GM18907 (cell line): ENCODE measurements at regions not wholly inside any gene's neighbourhood (a gene's known extent, or its start where the extent isn't known, plus 50 kb on each side); places are given as distances from the start of the nearest gene placed in this dataset.
"Not testable (repeated sequence)": the region's sequence is repeated elsewhere in the genome, so short reads cannot be mapped to it uniquely, and the experiment has no call there.

Experiments used
- ATAC-seq: cut with Tn5 transposase; IDR thresholded peaks from one replicate; pipeline ENCODE4 v1.9.1; 2021; ENCODE audit warnings: mild to moderate bottlenecking, moderate library complexity; ENCODE audit not compliant: unreplicated experiment

- ATAC-seq: no peak
These were observed 132.3 kb downstream of the CSNK2A3 start for GRCh38 chr11:11220786-11221185.

DNA sequence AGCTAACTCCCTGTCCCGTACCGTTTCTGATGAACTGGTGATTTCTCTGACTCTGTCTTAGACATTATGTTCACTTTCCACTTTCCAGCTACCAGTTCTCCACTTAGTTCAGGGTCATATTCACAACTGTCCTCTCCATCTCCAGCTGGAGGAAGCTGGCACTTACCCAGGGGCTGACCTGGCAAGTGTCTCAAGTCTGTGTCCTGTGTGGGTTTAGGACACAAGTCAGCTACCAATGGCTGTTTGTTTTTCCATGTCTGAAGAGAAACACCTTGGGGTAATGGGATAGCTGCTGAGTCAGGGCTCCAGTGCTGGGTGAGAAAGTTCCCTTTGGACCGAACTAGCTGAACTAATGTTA is 134.4 kb downstream of the CSNK2A3 start:
- ATAC-seq: no peak

DNA sequence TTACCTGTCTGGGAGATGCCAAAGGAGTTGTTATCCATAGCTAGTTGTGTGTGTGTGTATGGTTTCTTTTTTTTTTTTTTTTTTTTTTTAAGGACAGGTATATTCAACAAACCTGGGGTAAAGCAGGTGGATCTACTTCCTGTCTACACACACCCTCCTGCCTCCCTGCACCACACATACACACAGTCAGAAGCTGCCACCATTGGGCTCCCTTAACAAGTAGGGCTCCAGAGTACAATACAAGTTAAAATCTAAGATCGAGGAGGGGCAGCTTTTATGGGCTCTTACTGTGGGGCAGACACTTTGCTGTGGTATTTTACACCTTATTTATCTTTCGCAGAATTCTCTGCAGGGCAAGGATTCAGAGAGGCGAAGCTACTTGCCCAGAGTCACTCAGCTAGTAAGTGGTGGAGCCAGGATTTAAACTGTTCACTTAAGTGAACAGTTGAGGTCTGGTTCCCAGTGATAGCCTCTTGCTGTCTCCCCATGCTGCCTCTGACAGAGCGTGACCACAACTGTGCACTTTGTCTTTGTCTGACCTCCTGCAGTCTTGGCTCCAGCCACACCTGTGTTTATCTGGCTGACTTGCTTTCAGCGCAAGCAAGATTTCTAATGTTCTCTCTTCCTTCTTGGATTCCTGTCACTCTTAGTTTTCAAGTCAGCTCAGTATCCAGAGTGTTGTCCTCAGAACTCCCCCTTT is 135.0 kb downstream of the CSNK2A3 start:
- ATAC-seq: no peak

- ATAC-seq: no peak
These were observed 135.6 kb downstream of the CSNK2A3 start for GRCh38 chr11:11217289-11217928.

- no peak for ATAC-seq
These were observed 137.1 kb downstream of the CSNK2A3 start for GRCh38 chr11:11215944-11216343.

GRCh38 chr11:11215058-11215815 is 137.8 kb downstream of the CSNK2A3 start:
- no peak for ATAC-seq

- no peak for ATAC-seq
These were observed 139.9 kb downstream of the CSNK2A3 start for GRCh38 chr11:11213117-11213516.

DNA sequence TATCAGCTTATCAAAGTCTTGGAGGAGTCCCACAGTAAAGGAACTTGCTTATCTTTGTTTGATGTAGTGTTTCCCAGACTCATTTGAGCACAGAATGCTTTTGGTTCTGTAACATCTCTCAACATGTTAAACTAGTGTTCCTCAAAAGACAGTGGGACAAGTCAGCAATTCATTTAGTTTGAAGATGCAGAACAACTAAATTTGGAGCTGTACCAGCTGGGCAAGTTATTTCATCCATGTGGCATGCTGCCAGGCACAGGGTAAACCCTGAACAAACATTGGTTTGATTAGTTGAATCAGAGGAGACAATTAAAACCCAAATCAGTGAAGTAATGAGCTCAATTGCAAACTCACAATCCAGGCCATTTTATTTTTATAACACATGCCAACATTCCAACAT is 141.2 kb downstream of the CSNK2A3 start:
- ATAC-seq: no peak

DNA sequence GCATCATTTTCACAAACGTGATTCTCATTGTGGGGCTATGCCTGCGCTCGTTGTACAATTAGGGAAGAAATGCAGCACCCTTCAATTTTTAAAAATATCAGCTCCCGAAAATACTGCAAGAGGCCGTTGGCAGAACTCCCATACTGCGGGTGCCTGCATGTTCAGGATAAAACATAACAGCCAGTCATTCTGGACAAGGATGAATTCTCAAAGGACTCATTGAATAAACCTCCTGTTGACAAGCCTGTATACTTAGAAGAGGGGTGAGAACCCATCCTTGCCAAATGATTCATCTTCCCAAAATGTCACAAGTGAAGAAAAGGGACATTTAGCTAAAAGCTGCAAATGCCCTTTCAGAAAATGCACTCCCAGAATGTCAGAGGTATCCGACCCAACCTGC is 141.9 kb downstream of the CSNK2A3 start:
- no peak for ATAC-seq

GRCh38 chr11:11210446-11210845 is 142.6 kb downstream of the CSNK2A3 start:
- no peak for ATAC-seq

GRCh38 chr11:11209967-11210366 is 143.1 kb downstream of the CSNK2A3 start:
- ATAC-seq: no peak

GRCh38 chr11:11208994-11209393 is 144.1 kb downstream of the CSNK2A3 start:
- ATAC-seq: no peak

DNA sequence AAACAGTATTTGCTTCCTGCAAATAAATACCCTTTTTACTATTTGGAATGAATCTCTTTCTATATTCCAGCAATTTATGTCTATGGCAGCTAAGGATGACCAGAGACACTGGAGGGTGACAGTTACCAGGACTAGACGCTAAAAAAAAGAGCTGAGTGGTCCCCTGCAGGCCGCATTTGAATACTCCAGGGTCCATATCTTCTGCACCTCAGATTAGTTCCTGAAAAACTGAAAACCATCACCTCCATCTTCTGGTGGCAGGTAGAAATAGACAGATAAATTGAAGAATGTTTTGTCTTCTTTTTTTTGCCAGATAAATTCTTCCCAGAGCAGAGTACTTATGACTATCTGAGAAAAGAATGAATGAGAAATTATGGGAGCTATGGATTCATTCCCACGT is 145.6 kb downstream of the CSNK2A3 start:
- no peak for ATAC-seq

GRCh38 chr11:11206484-11206883 is 146.6 kb downstream of the CSNK2A3 start:
- no peak for ATAC-seq

- ATAC-seq: no peak
These were observed 150.2 kb downstream of the CSNK2A3 start for GRCh38 chr11:11202885-11203284.

DNA sequence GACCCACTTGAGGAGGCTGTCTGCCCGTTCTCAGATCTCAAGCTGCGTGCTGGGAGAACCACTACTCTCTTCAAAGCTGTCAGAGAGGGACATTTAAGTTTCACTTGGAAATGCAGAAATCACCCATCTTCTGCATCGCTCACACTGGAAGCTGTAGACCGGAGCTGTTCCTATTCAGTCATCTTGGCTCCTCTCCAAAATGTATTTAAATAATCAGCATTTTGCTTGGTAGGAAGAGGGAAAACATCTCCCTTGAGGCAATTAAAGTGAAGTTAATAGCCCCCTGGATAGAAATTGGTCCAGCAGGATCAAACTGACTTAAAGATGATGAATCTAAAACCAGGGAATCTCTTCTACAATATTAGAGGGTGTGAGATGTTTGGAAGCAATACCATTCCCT is 151.7 kb downstream of the CSNK2A3 start:
- ATAC-seq: not testable (repeated sequence)

- ATAC-seq: no peak
These were observed 160.5 kb downstream of the CSNK2A3 start for GRCh38 chr11:11192541-11192940.

GRCh38 chr11:11189506-11189905 is 163.5 kb downstream of the CSNK2A3 start:
- ATAC-seq: no peak

- ATAC-seq: no peak
These were observed 166.8 kb downstream of the CSNK2A3 start for GRCh38 chr11:11186249-11186648.

- ATAC-seq: no peak
These were observed 170.8 kb downstream of the CSNK2A3 start for GRCh38 chr11:11182261-11182660.

DNA sequence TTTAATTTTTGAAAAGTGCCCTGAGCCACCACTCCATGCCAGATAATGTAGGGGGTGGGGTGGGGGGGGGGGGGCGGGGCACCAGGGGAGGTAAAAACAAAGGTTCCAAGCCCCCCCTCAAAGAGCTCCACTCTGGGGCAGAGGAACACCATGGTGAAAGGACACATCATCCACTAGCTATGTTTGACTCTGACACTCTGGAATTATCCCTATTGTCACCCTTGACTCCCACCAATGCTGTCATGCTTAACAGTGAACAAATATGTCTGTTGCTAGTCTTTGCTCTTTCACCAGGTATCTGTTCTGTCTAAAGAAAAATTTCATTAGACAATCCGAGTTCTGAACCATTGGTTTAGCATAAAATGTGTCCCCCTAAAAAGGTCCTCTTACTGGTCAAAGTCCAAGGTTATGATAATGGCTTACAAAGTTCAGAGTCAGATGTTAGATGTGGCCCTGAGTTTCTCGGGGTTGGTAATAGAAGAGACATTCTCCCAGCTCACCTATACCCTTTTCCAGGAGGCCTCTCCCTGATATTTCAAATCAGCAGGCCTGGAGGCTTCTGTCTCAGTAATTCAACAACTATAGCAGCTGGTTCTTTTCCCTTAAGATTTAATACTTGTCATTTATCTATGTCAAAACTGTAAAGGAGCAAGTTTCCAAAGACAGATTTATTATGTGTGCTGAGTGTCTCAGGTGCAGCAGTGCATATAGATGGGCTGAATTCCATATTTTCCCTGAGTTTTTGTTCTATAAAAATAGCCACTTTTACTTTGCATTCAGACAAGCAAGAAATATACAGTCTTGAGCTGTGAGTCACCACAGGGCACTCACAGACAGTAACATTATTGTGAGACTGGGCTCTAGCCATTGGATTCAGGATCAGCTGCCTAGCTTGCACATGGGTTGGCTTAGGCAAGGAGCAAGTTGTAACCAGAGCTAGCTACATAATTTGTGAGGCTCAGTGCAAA is 174.1 kb downstream of the CSNK2A3 start:
- ATAC-seq: no peak
